ENCODE measurements at regions not wholly inside any gene's neighbourhood (a gene's known extent, or its start where the extent isn't known, plus 50 kb on each side); places are given as distances from the start of the nearest gene placed in this dataset.
"Not testable (repeated sequence)": the region's sequence is repeated elsewhere in the genome, so short reads cannot be mapped to it uniquely, and the experiment has no call there.

- not testable (repeated sequence) for DNase-seq
Observed at GRCh38 chr17:31717251-31717650, 141.8 kb downstream of the COPRS start.

DNA sequence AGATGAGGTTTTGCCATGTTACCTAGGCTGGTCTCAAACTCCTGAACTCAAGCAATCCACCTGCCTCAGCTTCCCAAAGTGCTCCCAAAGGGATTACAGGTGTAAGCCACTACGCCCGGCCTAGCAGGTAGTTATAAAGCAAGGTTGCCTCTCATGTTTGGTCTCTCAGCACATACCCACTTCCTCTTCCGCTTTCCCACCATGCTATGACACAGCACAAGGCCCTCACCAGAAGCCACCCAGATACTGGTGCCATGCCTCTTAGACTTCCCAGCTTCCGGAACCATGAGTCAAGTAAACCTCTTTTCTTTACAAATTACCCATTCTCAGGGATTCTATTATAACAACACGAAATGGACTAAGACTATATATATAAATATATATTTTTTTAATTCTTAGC, 143.6 kb downstream of the COPRS start:
- DNase-seq = no peak

DNA sequence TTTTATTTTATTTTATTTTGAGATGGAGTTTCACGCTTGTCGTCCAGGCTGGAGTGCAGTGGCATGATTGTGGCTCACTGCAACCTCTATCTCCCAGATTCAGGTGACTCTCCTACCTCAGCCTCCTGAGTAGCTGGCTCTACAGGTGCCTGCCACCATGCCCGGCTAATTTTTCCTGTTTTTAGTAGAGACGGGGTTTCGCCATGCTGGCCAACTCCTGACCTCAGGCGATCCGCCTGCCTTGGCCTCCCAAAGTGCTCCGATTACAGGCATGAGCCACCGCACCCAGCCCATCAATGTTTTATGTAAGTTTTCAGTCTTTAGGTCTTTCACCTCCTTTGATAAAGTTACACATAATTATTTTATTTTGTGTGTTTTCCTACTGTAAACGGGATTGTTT, 154.6 kb downstream of the COPRS start:
- DNase-seq = no peak

DNA sequence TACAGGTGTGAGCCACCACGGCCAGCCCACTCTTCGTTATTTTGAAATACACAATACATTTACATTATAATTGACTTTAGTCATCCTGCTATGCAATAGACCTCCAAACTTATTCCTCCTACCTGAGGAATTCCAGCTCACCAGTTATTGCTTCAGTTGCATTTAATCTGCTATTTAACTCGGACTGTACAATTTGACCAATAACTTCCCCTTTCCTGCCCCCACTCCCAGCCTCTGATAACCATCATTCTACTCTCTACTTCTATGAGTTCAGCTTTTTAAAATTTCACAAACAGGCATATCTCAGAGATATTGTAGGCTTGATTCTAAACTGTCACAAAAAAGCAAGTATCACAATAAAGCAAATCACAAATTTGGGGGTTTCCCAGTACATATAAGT, 157.0 kb downstream of the COPRS start:
- DNase-seq = no peak

DNA sequence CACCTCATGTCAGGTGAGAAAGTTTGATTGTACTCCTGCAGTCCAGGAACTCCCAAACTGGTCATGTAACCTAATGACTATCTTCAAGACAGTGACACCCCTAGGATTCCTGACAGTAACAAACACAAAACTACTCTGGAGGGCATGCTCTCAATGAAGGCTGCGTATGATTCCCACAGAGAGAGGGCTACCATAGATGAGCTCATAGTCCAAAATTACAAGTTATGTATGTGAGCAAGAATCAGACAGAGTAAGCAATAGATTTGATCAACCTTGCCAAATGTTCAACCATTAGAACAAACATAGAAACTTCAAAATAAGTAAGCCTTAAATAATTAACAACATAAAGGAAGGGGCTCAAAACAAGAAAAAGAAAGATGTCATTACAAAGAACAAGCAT, 158.1 kb downstream of the COPRS start:
- no peak for DNase-seq

DNA sequence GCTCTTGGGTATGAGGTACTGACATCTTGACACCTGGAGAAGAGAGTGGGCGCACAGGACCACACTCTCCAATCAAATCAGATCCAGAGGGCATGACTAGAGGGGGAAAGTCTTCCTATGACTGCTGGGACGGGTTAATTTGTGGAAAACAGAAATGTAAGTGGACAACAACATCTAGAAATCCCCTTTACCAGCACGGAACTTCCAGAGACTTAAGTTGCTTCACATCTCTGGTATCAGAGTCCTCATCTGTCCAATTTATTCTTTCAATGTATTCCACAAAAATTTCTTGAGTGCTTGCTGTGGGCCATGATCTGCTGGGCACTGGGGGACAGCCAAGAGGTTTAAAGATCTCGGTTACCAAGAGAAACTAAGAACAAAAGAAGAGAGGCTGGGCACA, 159.2 kb downstream of the COPRS start:
- DNase-seq = no peak

GRCh38 chr17:31699281-31699680, 159.8 kb downstream of the COPRS start:
- no peak for DNase-seq

GRCh38 chr17:31698751-31699150, 160.3 kb downstream of the COPRS start:
- no peak for DNase-seq

- DNase-seq = no peak
Observed at GRCh38 chr17:31697838-31698237, 161.2 kb downstream of the COPRS start.

DNA sequence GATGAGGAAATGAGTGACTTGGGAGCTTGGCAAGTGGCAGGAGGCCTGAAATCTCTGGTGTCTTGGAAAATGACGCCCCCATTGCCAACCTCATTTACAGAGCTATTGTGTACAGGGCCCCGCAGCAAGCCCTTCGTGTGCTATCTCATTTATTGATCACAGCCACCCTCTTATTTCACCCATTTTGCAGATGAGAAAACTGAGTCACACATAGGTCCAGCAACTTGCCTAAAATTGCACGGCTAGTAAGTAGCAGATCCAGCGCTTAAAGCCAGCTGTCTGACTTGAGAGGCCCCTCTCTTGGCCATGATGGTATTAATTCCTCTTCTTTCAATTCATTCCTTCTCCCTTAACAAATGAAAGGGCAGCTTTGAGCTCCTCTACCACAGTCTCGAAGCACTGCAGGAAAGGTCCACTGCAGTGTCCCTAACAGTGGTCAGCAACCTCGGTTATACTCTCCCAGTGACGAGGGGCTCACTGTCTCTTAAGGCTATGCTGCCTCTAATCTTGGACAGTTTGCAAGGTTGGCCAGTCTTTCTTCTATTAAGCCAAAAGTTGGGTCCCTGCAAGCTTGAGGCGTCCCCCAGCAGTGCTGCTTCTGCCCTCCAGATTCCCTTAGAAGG, 162.2 kb downstream of the COPRS start:
- DNase-seq = no peak

GRCh38 chr17:31696184-31696602, 162.9 kb downstream of the COPRS start:
- DNase-seq = peak in 54 of 58 donors; percentile 5 to 79 (median 41)

GRCh38 chr17:31695456-31696090, 163.5 kb downstream of the COPRS start:
- peak in 1 of 58 donors; percentile 5 for DNase-seq

GRCh38 chr17:31693433-31694220, 165.4 kb downstream of the COPRS start:
- peak in 4 of 58 donors; percentile 5 to 34 (median 16) for DNase-seq

DNA sequence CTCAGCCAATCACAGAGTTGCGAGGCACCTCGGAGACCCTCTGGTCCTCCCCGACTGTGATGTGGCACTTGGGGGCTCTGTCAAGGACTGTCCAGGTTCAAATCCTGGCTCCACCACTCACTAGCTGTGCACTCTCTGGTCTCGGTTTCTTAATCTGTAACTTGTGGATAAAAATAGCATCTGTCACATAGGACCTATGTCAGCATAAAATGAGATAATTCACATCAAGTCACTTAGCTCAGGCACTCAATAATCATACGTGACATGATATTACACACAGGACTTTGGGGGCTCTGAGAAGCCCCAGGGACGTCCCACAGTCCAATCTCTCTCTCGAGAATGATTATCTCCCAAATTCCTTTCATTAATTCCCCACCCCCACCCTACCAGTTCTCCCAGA, 166.4 kb downstream of the COPRS start:
- DNase-seq = no peak

- DNase-seq = no peak
Observed at GRCh38 chr17:31692027-31692426, 167.0 kb downstream of the COPRS start.

- DNase-seq = no peak
Observed at GRCh38 chr17:31691251-31691905, 167.7 kb downstream of the COPRS start.

- no peak for DNase-seq
Observed at GRCh38 chr17:31690151-31690551, 168.9 kb downstream of the COPRS start.

DNA sequence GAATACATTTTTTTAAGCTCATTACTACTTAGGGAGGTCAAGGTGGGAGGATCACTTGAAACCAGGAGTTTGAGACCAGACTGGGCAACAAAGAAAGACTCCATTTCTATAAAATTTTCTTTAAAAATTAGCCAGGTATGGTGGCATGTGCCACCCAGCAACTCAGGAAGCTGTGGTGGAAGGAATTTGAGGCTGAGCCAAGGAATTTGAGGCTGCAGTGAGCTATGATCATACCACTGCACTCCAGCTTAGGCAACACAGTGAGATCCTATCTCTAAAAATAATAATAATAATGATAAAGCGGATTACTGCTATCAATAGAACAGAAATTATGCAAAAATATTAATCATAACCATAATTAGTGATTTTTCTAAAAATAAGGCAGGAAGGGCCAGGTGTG, 170.3 kb downstream of the COPRS start:
- no peak for DNase-seq

DNA sequence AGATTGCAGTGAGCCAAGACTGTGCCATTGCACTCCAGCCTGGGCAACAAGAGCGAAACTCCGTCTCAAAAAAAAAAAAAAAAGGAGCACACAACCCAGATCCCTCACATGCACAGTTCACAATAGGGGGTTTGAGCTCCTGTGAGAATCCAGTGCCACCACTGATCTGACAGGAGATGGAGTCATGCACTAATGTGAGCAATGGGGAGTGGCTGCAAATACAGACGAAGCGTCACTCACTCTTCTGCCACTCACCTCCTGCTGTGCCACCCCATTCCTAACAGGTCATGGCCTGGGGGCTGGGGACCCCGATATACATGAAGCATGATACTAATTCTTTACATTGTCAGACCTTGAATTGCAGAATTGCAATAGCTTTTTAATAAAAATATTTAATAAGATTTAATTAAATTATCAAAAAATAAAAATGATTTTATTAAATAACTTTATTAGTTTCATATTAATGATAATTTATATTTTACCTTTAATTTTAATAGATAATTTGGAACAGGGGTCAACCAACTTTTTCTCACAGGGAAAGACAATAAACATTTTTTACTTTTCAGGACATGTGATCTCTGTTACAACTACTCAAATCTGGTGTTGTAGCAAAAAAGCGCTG, 171.4 kb downstream of the COPRS start:
- DNase-seq = no peak

GRCh38 chr17:31686495-31686894, 172.5 kb downstream of the COPRS start:
- no peak for DNase-seq

GRCh38 chr17:31684901-31685300, 174.1 kb downstream of the COPRS start:
- DNase-seq = no peak

DNA sequence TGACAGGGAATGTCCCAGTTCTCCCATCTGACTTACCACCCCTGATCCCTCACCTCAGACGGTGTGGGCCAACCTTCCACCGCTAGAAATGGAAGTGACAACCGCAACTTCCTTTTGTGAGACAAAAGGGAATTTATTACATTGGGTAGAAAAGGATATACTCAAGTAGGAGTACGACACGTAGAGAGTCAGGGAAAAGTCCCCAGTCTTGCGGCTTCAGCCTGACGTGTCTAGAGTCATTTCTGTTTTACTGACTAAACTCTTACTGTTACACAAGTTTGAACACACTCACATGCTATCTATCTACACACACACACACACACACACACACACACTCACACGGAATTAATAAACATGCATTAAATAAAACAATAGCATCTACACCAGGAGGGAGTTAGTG, 178.9 kb downstream of the COPRS start:
- DNase-seq = no peak

Data from anterior cingulate cortex (tissue), 58 donors.